GM12878 (cell line): ENCODE measurements at regions not wholly inside any gene's neighbourhood (a gene's known extent, or its start where the extent isn't known, plus 50 kb on each side); places are given as distances from the start of the nearest gene placed in this dataset.

Experiments used
- ATAC-seq: fragments of 200-7000 bp; cut with Tn5 transposase; 3 replicates; pipeline ENCODE4 v1.9.1; 2020; ENCODE audit warnings: mild to moderate bottlenecking, moderate library complexity
- BruUV-seq: library from RNA; stranded (reverse); fragments of 400-500 nt; replicated peaks from 2 replicates; lab custom pipeline; 2021; lab: Mats Ljungman, UMichigan
- CTCF ChIA-PET: fragments of 300-600 bp; sonication (Branson Sonifier 250); formaldehyde crosslinking; extraction: SDS; loops from one replicate; lab custom pipeline; 2021; ENCODE audit warnings: inconsistent platforms; lab: Yijun Ruan, JAX
- POLR2A ChIA-PET: fragments of 350-600 bp; formaldehyde crosslinking; extraction: SDS; loops from one replicate; lab custom pipeline; 2021; ENCODE audit warnings: inconsistent platforms; lab: Charles Lee
- RAD21 ChIA-PET: fragments of 300-600 bp; sonication (Branson Sonifier 250); formaldehyde crosslinking; loops from one replicate; lab custom pipeline; 2023; ENCODE audit warnings: antibody characterized with exemption; ENCODE audit not compliant: unreplicated experiment; lab: Charles Lee
- SMC1A ChIA-PET: fragments of 300-600 bp; sonication (Branson Sonifier 250); formaldehyde crosslinking; loops from one replicate; lab custom pipeline; 2023; ENCODE audit not compliant: unreplicated experiment, uncharacterized antibody; lab: Charles Lee
- DNase-seq: peaks from one replicate; pipeline ENCODE4 v3.0.0-alpha.2; 2011; ENCODE audit warnings: low read depth, low spot score
- FAIRE-seq: peaks from 3 replicates; lab custom pipeline; 2011; peaks lifted over from hg19 to GRCh38; lab: Jason Lieb, UNC
- H2AFZ ChIP-seq: 2 replicates; pipeline ENCODE4 v1.6.0; 2011; ENCODE audit warnings: low read depth, low read length, control low read depth; ENCODE audit not compliant: control insufficient read depth
- H3K27ac ChIP-seq: 2 replicates; pipeline ENCODE4 v1.5.1; 2011; ENCODE audit warnings: control low read depth; ENCODE audit not compliant: control insufficient read depth, insufficient read depth
- H3K27me3 ChIP-seq, 2 experiments: replicated peaks in 1 of 2; 2 replicates each; pipeline versions ENCODE4 v1.6.0 to v1.6.1; 2011; ENCODE audit warnings: low read length in 1 of 2; ENCODE audit not compliant: control insufficient read depth in 2 of 2, insufficient read depth in 2 of 2
- H3K36me3 ChIP-seq, 2 experiments: 2 replicates each; pipeline ENCODE4 v1.5.1; 2011; ENCODE audit warnings: low read length in 1 of 2; ENCODE audit not compliant: control insufficient read depth in 2 of 2, insufficient read depth in 2 of 2
- H3K4me1 ChIP-seq: 2 replicates; pipeline ENCODE4 v1.6.1; 2011; ENCODE audit warnings: mild to moderate bottlenecking, low read length, moderate library complexity, mixed read lengths; ENCODE audit not compliant: control insufficient read depth, insufficient read depth
- H3K4me2 ChIP-seq: 2 replicates; pipeline ENCODE4 v1.6.0; 2011; ENCODE audit warnings: control low read depth; ENCODE audit not compliant: control insufficient read depth, insufficient read depth
- H3K4me3 ChIP-seq: fragments of 200-600 bp; sonication (generic); 2 replicates; pipeline ENCODE4 v1.5.1; 2016
- H3K79me2 ChIP-seq: 2 replicates; pipeline ENCODE4 v1.6.0; 2011; ENCODE audit warnings: low read length; ENCODE audit not compliant: control insufficient read depth, insufficient read depth
- H3K9ac ChIP-seq: 2 replicates; pipeline ENCODE4 v1.8.0; 2011; ENCODE audit warnings: low read length, control low read depth, mixed read lengths; ENCODE audit not compliant: control insufficient read depth, insufficient read depth
- H3K9me3 ChIP-seq: replicated peaks from 3 replicates; pipeline ENCODE4 v1.5.1; 2011; ENCODE audit warnings: mild to moderate bottlenecking, low read length; ENCODE audit not compliant: control insufficient read depth, insufficient read depth
- H4K20me1 ChIP-seq: 2 replicates; pipeline ENCODE4 v1.6.0; 2011; ENCODE audit not compliant: control insufficient read depth, insufficient read depth
- BCL3 ChIP-seq: IDR thresholded peaks from 2 replicates; pipeline ENCODE4 v1.6.1; 2011; ENCODE audit warnings: borderline replicate concordance, low read depth, mild to moderate bottlenecking, moderate library complexity, low read length; ENCODE audit not compliant: insufficient read depth, poor library complexity, severe bottlenecking
- BHLHE40 ChIP-seq, 2 experiments: fragments of 450-650 bp in 1 of 2; IDR thresholded peaks; 2 replicates each; pipeline ENCODE4 v1.6.1; 2011 to 2017; ENCODE audit warnings: low read depth in 2 of 2, borderline replicate concordance in 1 of 2, improper control_type of control experiment in 1 of 2, low read length in 1 of 2, mild to moderate bottlenecking in 1 of 2
- IKZF2 ChIP-seq, 2 experiments: fragments of 450-650 bp; IDR thresholded peaks; 2 replicates each; pipeline ENCODE4 v1.6.1; 2017; ENCODE audit warnings: mild to moderate bottlenecking in 2 of 2, moderate library complexity in 2 of 2
- LARP7 ChIP-seq: fragments of 450-650 bp; IDR thresholded peaks from 2 replicates; pipeline ENCODE4 v1.6.1; 2017; ENCODE audit warnings: mild to moderate bottlenecking
- POLR2AphosphoS5 ChIP-seq: IDR thresholded peaks from 2 replicates; pipeline ENCODE4 v1.6.1; 2011; ENCODE audit warnings: mild to moderate bottlenecking, low read length, inconsistent platforms
- RELB ChIP-seq: fragments of 450-650 bp; IDR thresholded peaks from 2 replicates; pipeline ENCODE4 v1.6.1; 2017; ENCODE audit warnings: low read depth, mild to moderate bottlenecking, moderate library complexity
- SP1 ChIP-seq: IDR thresholded peaks from one replicate; pipeline ENCODE4 v1.6.1; 2011; ENCODE audit warnings: low read depth, low read length
- SUPT20H ChIP-seq: IDR thresholded peaks from 2 replicates; pipeline ENCODE4 v1.6.1; 2011; ENCODE audit warnings: low read depth, mild to moderate bottlenecking, low read length, moderate library complexity, borderline replicate concordance; ENCODE audit not compliant: control insufficient read depth
- SUZ12 ChIP-seq: fragments of 200-600 bp; sonication (generic); IDR thresholded peaks from one replicate; pipeline ENCODE4 v1.6.1; 2018; ENCODE audit warnings: antibody characterized with exemption, mild to moderate bottlenecking; ENCODE audit not compliant: unreplicated experiment
- USF1 ChIP-seq: IDR thresholded peaks from 2 replicates; pipeline ENCODE4 v1.6.1; 2011; ENCODE audit warnings: borderline replicate concordance, low read depth, mild to moderate bottlenecking, moderate library complexity, mixed read lengths, low read length; ENCODE audit not compliant: insufficient read depth; ENCODE audit errors: extremely low read length
- ZBTB40 ChIP-seq: fragments of 450-650 bp; IDR thresholded peaks from 2 replicates; pipeline ENCODE4 v1.6.1; 2016; ENCODE audit warnings: mild to moderate bottlenecking, moderate library complexity, borderline replicate concordance
- ZSCAN29 ChIP-seq: fragments of 450-650 bp; IDR thresholded peaks from 2 replicates; pipeline ENCODE4 v1.6.1; 2017; ENCODE audit warnings: mild to moderate bottlenecking, moderate library complexity
- WGBS: methylation state at CpG from one replicate; pipeline ENCODE4 v1.1.6; 2016; ENCODE audit warnings: low lambda C conversion rate; ENCODE audit not compliant: insufficient replicate concordance, insufficient coverage; ENCODE audit errors: missing lambda C conversion rate; 5-methylcytosine and 5-hydroxymethylcytosine counted together
- in situ Hi-C: fragments of 300-500 bp; cut with MboI; formaldehyde crosslinking; loops from 9 replicates; pipeline ENCODE4 v1.14.3; 2018; ENCODE audit warnings: mixed read lengths
- intact Hi-C: fragments of 100-400 bp; cut with micrococcal nuclease; formaldehyde crosslinking; loops from one replicate; pipeline ENCODE4 v1.14.2; 2022; ENCODE audit not compliant: unreplicated experiment

- in situ Hi-C loops = no loop called here
- no peak overlapping the region for H3K4me2 ChIP-seq
- 39% methylated on average over 13 of the region's 13 CpGs for WGBS
- H3K36me3 ChIP-seq = no peaks in the 10 kb centered on the region
- SMC1A ChIA-PET = interaction anchor here (0.6 kb wide), 1 partner anchor 1981 kb away, joined by 3 read pairs; no protein-coding TSS in a partner anchor
- H3K4me3 ChIP-seq = no peak overlapping the region
- H3K27ac ChIP-seq = no peak overlapping the region
- no peaks in the 10 kb centered on the region for H3K9me3 ChIP-seq
- no peaks in the 10 kb centered on the region for H3K4me1 ChIP-seq
- FAIRE-seq (no peak), DNase-seq (no peak), ATAC-seq (no peak)
- CTCF ChIA-PET = interaction anchor here (1.0 to 1.9 kb wide), 2 partner anchors 13 to 16 kb away, joined by 3 to 4 read pairs; no protein-coding TSS in a partner anchor
- no TSS peak for BruUV-seq
- RAD21 ChIA-PET = no interaction called here
- H4K20me1 ChIP-seq = no peaks in the 10 kb centered on the region
- H3K9ac ChIP-seq = no peak overlapping the region
- POLR2A ChIA-PET = interaction anchor here (0.6 kb wide), 1 partner anchor 89 kb away, joined by 6 read pairs; no protein-coding TSS in a partner anchor
- H3K79me2 ChIP-seq = no peaks in the 10 kb centered on the region
- intact Hi-C loops = no loop called here
- no peak overlapping the region for H2AFZ ChIP-seq
- H3K27me3 ChIP-seq = no peaks in the 10 kb centered on the region
- TF ChIP-seq SP1 = no peak
- TF ChIP-seq BHLHE40 (IDR thresholded peaks at IDR 0.05; ENCODE audit: borderline replicate concordance in 1 of 2, low read depth in 2 of 2, low read length in 1 of 2) = no peak
- no peak for TF ChIP-seq SUZ12
- TF ChIP-seq USF1 = no peak
- no peak for TF ChIP-seq IKZF2 (IDR thresholded peaks at IDR 0.05)
- TF ChIP-seq POLR2AphosphoS5 = no peak
- no peak for TF ChIP-seq LARP7
- no peak for TF ChIP-seq RELB
- TF ChIP-seq ZBTB40 = no peak
- TF ChIP-seq SUPT20H = no peak
- TF ChIP-seq BCL3 = no peak
- no peak for TF ChIP-seq ZSCAN29
Observed at GRCh38 chr15:97892167-97892938, 68.2 kb upstream of the ARRDC4 start.
